GM06990 (cell line): ENCODE measurements at regions not wholly inside any gene's neighbourhood (a gene's known extent, or its start where the extent isn't known, plus 50 kb on each side); places are given as distances from the start of the nearest gene placed in this dataset.

ENCODE experiments used
- DNase-seq: peaks from one replicate; pipeline ENCODE4 v3.0.0-alpha.2; 2011; ENCODE audit not compliant: insufficient read length; ENCODE audit errors: extremely low read depth
- H3K27me3 ChIP-seq: replicated peaks from 2 replicates; pipeline ENCODE4 v1.6.0; 2011; ENCODE audit warnings: low read length; ENCODE audit not compliant: control insufficient read depth, insufficient read depth
- H3K36me3 ChIP-seq: 2 replicates; pipeline ENCODE4 v1.5.1; 2011; ENCODE audit warnings: low read length; ENCODE audit not compliant: control insufficient read depth, insufficient read depth
- H3K4me3 ChIP-seq: replicated peaks from 2 replicates; pipeline ENCODE4 v1.5.1; 2011; ENCODE audit warnings: low read depth, mild to moderate bottlenecking, control low read depth, low read length
- CTCF ChIP-seq: IDR thresholded peaks from 2 replicates; pipeline ENCODE4 v1.5.1; 2011; ENCODE audit warnings: low read length, control low read depth, mild to moderate bottlenecking, inconsistent platforms; ENCODE audit not compliant: insufficient read depth, poor library complexity, severe bottlenecking

DNA sequence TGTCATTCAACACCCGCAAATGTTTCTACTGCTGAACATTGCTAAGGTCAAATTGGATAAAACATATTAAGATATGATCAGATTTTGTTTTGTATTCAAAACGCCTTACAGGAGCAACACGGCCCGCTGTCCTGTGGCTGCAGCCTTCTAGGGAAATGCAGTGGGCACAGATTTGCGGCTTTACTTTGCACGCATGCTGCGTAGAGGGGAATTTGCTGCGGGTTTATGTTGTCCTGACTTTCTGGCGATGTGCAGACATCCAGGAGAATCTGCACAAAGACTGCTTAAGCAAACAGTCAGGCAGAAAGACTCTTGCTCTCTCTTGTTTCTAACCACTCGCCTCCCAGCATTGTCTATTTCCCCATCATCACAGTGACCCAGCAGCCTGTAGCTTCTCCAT lies 88.3 kb downstream of the LRRC30 start:
- H3K27me3 ChIP-seq: no peaks in the 10 kb centered on the region
- no peak overlapping the region for H3K4me3 ChIP-seq
- no peaks in the 10 kb centered on the region for H3K36me3 ChIP-seq
- no peak for TF ChIP-seq CTCF
- DNase-seq: no peak

- no peaks in the 10 kb centered on the region for H3K27me3 ChIP-seq
- TF ChIP-seq CTCF: no peak
- H3K4me3 ChIP-seq: no peak overlapping the region
- DNase-seq: no peak
- no peaks in the 10 kb centered on the region for H3K36me3 ChIP-seq
Measured at GRCh38 chr18:7321831-7322230, 90.9 kb downstream of the LRRC30 start.

GRCh38 chr18:7322817-7323485 lies 92.1 kb downstream of the LRRC30 start:
- no peak for DNase-seq
- no peak for TF ChIP-seq CTCF
- H3K27me3 ChIP-seq: no peaks in the 10 kb centered on the region
- H3K4me3 ChIP-seq: no peak overlapping the region
- no peaks in the 10 kb centered on the region for H3K36me3 ChIP-seq

DNA sequence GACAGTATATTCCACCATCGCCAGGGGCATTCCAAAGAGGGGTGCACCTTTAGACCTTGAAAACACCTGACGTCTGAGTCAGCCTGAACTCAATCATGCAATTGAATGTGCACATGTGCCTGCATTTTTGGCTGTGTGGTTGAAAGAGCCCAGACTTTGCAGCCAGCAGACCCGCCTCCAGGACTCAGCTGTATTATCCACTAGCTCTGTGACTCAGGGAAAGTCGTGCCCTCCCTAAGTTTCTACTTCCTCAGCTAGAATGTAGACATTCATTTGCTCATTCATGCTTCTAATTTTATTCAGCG lies 94.2 kb downstream of the LRRC30 start:
- Histone ChIP-seq H3K27me3 (no peaks in the 10 kb centered on the region), H3K36me3 (no peaks in the 10 kb centered on the region), H3K4me3 (no peak overlapping the region)
- no peak for TF ChIP-seq CTCF
- DNase-seq: no peak

GRCh38 chr18:7329016-7329415 lies 98.1 kb downstream of the LRRC30 start:
- no peak for TF ChIP-seq CTCF
- Histone ChIP-seq H3K36me3 (no peaks in the 10 kb centered on the region), H3K4me3 (no peak overlapping the region), H3K27me3 (no peaks in the 10 kb centered on the region)
- DNase-seq: no peak

DNA sequence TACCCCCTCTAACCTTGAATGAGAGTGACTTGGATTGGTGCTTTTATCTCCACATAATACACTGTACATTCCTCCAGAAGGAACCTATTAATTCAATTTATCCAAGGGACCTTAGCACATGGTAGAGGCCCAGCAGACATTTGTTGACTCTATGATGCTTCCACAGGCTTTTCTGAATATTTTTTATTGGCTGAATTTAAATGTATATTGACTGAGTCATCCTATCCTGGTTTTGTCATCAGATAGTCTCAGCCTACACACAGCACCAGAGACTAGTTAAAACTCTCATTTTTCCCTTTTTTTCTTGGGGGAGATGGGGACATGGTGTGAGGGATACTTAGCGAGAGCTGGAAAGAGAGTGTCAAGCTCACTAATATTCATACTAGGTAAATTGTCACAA lies 101.6 kb downstream of the LRRC30 start:
- Histone ChIP-seq H3K4me3 (no peak overlapping the region), H3K27me3 (no peaks in the 10 kb centered on the region), H3K36me3 (no peaks in the 10 kb centered on the region)
- no peak for TF ChIP-seq CTCF
- DNase-seq: no peak
